Adrenal gland (tissue), 5 donors: ENCODE measurements at regions not wholly inside any gene's neighbourhood (a gene's known extent, or its start where the extent isn't known, plus 50 kb on each side); places are given as distances from the start of the nearest gene placed in this dataset.
"Not testable (repeated sequence)": the region's sequence is repeated elsewhere in the genome, so short reads cannot be mapped to it uniquely, and the experiment has no call there.

Experiments
- POLR2A ChIP-seq, 2 donors: fragments of 450-650 bp; IDR thresholded peaks; one replicate each; pipeline ENCODE4 v1.6.1; 2017; ENCODE audit warnings: antibody characterized with exemption in 2 of 2, mild to moderate bottlenecking in 2 of 2, moderate library complexity in 1 of 2
- TF ChIP-seq, protein P1 (sequence below), 6 experiments: fragments of 450-650 bp in 4 of 6; fragments of 200-600 bp in 2 of 6; sonication (generic) in 1 of 6; IDR thresholded peaks; 1 replicate in 5 of 6; 2 replicates in 1 of 6; pipeline versions ENCODE4 v1.5.1 to v1.8.0; 2016 to 2021; ENCODE audit warnings: antibody characterized with exemption in 6 of 6, mild to moderate bottlenecking in 2 of 6, moderate library complexity in 1 of 6
- donor health status: DM: no; HTN: no; CAD: no.

DNA sequence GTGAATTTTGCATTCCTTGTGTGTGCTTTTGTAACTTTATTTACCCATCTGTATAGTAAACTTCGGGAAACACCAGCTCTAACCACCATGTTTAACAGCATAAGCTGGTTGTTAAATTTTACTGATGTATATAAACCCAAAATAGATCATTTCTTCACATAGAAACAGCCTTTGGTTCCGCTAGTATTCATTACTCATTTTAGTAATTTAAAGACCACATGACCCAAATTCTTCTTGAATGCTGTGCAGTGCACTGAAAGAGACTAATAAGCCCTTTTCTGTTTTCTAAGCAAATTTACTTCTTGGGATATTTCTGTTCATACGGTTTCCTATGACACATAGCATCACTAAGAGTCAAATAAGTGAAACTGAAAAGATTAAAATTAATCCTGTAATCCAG is 218.5 kb upstream of the SPATA31A3 start:
- TF ChIP-seq, protein P1, sequence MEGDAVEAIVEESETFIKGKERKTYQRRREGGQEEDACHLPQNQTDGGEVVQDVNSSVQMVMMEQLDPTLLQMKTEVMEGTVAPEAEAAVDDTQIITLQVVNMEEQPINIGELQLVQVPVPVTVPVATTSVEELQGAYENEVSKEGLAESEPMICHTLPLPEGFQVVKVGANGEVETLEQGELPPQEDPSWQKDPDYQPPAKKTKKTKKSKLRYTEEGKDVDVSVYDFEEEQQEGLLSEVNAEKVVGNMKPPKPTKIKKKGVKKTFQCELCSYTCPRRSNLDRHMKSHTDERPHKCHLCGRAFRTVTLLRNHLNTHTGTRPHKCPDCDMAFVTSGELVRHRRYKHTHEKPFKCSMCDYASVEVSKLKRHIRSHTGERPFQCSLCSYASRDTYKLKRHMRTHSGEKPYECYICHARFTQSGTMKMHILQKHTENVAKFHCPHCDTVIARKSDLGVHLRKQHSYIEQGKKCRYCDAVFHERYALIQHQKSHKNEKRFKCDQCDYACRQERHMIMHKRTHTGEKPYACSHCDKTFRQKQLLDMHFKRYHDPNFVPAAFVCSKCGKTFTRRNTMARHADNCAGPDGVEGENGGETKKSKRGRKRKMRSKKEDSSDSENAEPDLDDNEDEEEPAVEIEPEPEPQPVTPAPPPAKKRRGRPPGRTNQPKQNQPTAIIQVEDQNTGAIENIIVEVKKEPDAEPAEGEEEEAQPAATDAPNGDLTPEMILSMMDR (IDR thresholded peaks at IDR 0.05) = not testable (repeated sequence)
- not testable (repeated sequence) for TF ChIP-seq POLR2A (IDR thresholded peaks at IDR 0.05)
